ENCODE measurements at regions not wholly inside any gene's neighbourhood (a gene's known extent, or its start where the extent isn't known, plus 50 kb on each side); places are given as distances from the start of the nearest gene placed in this dataset.

DNA sequence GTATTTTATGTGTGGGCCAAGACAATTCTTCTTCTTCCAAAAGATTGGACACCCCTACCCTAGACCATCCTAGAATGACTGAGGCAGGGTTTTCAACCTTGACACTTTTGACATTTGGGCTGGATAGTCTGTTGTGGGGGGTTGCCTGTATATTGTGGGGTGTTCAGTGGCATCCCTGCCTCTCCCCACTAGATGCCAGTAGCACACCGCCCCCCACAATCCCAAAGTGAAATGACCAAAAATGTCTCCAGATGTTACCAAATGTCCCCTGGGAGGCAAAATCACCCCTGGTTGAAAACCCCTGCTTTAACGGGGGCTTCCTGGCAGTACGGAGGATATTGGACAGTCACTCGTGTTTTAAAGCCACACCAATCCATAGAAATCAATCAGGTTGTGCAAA lies 219.6 kb downstream of the PHETA1 start:
- TF ChIP-seq, protein P1, sequence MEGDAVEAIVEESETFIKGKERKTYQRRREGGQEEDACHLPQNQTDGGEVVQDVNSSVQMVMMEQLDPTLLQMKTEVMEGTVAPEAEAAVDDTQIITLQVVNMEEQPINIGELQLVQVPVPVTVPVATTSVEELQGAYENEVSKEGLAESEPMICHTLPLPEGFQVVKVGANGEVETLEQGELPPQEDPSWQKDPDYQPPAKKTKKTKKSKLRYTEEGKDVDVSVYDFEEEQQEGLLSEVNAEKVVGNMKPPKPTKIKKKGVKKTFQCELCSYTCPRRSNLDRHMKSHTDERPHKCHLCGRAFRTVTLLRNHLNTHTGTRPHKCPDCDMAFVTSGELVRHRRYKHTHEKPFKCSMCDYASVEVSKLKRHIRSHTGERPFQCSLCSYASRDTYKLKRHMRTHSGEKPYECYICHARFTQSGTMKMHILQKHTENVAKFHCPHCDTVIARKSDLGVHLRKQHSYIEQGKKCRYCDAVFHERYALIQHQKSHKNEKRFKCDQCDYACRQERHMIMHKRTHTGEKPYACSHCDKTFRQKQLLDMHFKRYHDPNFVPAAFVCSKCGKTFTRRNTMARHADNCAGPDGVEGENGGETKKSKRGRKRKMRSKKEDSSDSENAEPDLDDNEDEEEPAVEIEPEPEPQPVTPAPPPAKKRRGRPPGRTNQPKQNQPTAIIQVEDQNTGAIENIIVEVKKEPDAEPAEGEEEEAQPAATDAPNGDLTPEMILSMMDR (IDR thresholded peaks at IDR 0.05) = no peak
- no peak for TF ChIP-seq POLR2AphosphoS5 (IDR thresholded peaks at IDR 0.05)
- TF ChIP-seq POLR2A (IDR thresholded peaks at IDR 0.05) = no peak
- no peak for TF ChIP-seq EP300 (IDR thresholded peaks at IDR 0.05)

Data from sigmoid colon (tissue), 4 donors.